H1 (cell line): ENCODE measurements at regions not wholly inside any gene's neighbourhood (a gene's known extent, or its start where the extent isn't known, plus 50 kb on each side); places are given as distances from the start of the nearest gene placed in this dataset.

Experiments
- BCL11A ChIP-seq, 2 experiments: IDR thresholded peaks; one replicate each; pipeline ENCODE4 v1.6.1; 2011; ENCODE audit warnings: low read depth in 2 of 2, low read length in 2 of 2, mild to moderate bottlenecking in 2 of 2
- CHD1 ChIP-seq: IDR thresholded peaks from 2 replicates; pipeline ENCODE4 v1.6.1; 2012; ENCODE audit warnings: low read depth, low read length, improper control_type of control experiment
- CHD7 ChIP-seq: fragments of 300-600 bp; sonication (generic); IDR thresholded peaks from 2 replicates; pipeline ENCODE4 v1.7.1; 2012; ENCODE audit warnings: low read length, moderate library complexity, mild to moderate bottlenecking, inconsistent platforms; ENCODE audit not compliant: insufficient replicate concordance
- CTBP2 ChIP-seq: IDR thresholded peaks from 2 replicates; pipeline ENCODE4 v1.7.0; 2011; ENCODE audit warnings: borderline replicate concordance, mild to moderate bottlenecking, moderate library complexity, mixed read lengths, low read length; ENCODE audit not compliant: insufficient read depth, insufficient read length
- HDAC2 ChIP-seq, 2 experiments: fragments of 300-600 bp in 1 of 2; sonication (generic) in 1 of 2; IDR thresholded peaks; 2 replicates each; pipeline ENCODE4 v1.6.1; 2011 to 2012; ENCODE audit warnings: low read depth in 2 of 2, low read length in 2 of 2, mild to moderate bottlenecking in 2 of 2, moderate library complexity in 2 of 2, borderline replicate concordance in 1 of 2, inconsistent platforms in 1 of 2
- NANOG ChIP-seq: IDR thresholded peaks from 2 replicates; pipeline ENCODE4 v1.6.1; 2011; ENCODE audit warnings: low read length, low read depth, mild to moderate bottlenecking, inconsistent platforms; ENCODE audit not compliant: insufficient read depth, poor library complexity, severe bottlenecking
- POU5F1 ChIP-seq: IDR thresholded peaks from 2 replicates; pipeline ENCODE4 v1.6.1; 2011; ENCODE audit warnings: low read depth, mild to moderate bottlenecking, low read length, moderate library complexity
- SAP30 ChIP-seq: fragments of 300-600 bp; sonication (generic); IDR thresholded peaks from 2 replicates; pipeline ENCODE4 v1.7.1; 2012; ENCODE audit warnings: low read length, moderate library complexity, mild to moderate bottlenecking, inconsistent platforms; ENCODE audit not compliant: insufficient read depth, insufficient replicate concordance
- TAF7 ChIP-seq: optimal IDR thresholded peaks from 2 replicates; pipeline ENCODE3; 2011; ENCODE audit warnings: low read depth, mild to moderate bottlenecking, inconsistent platforms, low read length, moderate library complexity, borderline replicate concordance
- TEAD4 ChIP-seq: IDR thresholded peaks from 2 replicates; pipeline ENCODE4 v1.6.1; 2012; ENCODE audit warnings: low read depth, low read length, inconsistent platforms, mixed read lengths
- YY1 ChIP-seq: IDR thresholded peaks from 2 replicates; pipeline ENCODE4 v1.6.1; 2011; ENCODE audit warnings: low read depth, mild to moderate bottlenecking, low read length
- ZNF274 ChIP-seq: IDR thresholded peaks from 2 replicates; pipeline ENCODE4 v1.7.0; 2012; ENCODE audit warnings: low read length, borderline replicate concordance; ENCODE audit errors: extremely low read depth

- TF ChIP-seq CHD7 = no peak
- no peak for TF ChIP-seq TEAD4
- TF ChIP-seq CHD1 = no peak
- no peak for TF ChIP-seq POU5F1
- TF ChIP-seq TAF7 = no peak
- TF ChIP-seq BCL11A (IDR thresholded peaks at IDR 0.05; ENCODE audit: low read depth in 2 of 2, low read length in 2 of 2) = no peak
- TF ChIP-seq HDAC2 (IDR thresholded peaks at IDR 0.05; ENCODE audit: borderline replicate concordance in 1 of 2, low read depth in 2 of 2, low read length in 2 of 2) = no peak
- TF ChIP-seq NANOG = no peak
- no peak for TF ChIP-seq ZNF274
- TF ChIP-seq CTBP2 = no peak
- no peak for TF ChIP-seq YY1
- no peak for TF ChIP-seq SAP30
These were observed 72.5 kb upstream of the PARP11 start (continued) for GRCh38 chr12:3945671-3946070.
